LHCN-M2 (cell line): ENCODE measurements at regions not wholly inside any gene's neighbourhood (a gene's known extent, or its start where the extent isn't known, plus 50 kb on each side); places are given as distances from the start of the nearest gene placed in this dataset.

Experiments
- DNase-seq: peaks from one replicate; pipeline ENCODE4 v3.0.0-alpha.2; 2012; ENCODE audit warnings: low read depth

DNA sequence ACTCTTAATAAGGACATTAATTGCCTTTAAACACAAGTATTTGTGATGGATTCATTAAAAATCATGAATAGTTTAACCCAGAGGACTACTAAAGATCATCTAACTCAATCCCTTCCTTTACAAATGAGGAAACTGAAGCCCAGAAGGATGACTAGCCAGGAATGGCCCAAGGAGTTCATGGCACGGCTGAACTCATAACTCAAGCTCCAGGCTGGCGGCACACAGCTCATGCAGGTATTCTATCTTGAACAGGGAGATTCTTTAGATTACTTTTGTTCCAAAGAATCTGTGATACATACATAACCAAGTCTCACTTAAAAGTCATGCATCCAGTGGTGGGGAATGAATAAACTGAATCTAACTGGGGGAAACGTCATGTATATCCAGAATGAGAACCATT is 495.5 kb downstream of the ACTL7B start:
- no peak for DNase-seq

DNA sequence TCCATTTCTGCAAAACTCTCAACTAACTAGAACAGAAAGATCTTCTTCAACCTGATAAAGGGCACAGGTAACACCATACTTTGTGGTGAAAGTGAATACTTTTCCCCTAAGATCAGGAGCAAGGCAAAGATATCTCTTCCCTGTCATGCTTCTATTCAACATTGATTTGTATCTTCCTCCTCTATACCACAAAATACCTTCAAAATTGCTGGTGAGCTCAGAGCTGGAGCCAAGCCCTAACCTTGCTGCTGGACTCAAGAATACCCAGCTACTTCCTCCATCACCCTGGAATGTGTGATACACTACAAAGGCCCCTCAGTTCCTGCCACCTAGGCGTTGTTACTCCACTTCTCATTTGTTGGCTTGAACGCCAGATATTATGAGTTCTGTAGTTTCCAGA is 499.0 kb downstream of the ACTL7B start:
- no peak for DNase-seq

DNA sequence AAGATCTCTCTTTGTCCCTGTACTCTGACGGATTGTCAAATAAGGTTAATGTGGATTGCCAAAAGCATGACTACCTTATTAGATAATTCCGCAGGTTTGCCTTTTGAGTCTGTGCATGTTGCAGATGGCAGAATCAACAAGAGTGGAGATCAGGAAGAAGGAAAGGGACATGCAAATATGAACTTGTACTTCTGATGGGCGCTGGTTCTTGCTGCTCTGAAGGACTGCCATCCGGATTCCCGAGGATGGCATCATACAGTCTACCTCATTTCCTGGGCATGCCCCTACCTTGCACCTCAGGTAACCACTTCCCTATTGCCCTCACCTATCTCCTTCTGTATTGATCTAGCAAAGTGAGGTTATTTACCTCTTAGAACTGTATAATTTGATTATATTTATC is 504.2 kb downstream of the ACTL7B start:
- no peak for DNase-seq

GRCh38 chr9:108347463-108348188 is 508.2 kb downstream of the ACTL7B start:
- DNase-seq, result no peak

DNA sequence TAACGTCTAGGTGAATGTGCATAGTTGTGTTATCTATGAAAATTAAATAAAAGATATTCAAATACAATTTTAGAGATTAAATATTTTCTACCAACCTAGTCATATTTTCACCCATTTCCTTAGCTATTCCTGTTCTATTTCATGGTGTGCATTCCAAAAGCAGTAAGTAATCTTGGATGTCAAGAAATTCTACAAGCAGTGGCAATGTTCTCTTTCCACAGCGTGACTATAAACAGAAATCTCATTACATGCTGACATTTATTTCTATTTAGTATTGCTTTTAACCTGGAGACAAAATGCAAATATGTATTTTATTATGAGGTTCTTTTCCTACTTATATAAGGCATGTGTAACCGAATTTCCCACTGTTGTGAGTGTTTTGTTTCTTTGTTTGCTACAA is 510.0 kb downstream of the ACTL7B start:
- no peak for DNase-seq

GRCh38 chr9:108339251-108339650 is 516.5 kb downstream of the ACTL7B start:
- DNase-seq, result no peak

DNA sequence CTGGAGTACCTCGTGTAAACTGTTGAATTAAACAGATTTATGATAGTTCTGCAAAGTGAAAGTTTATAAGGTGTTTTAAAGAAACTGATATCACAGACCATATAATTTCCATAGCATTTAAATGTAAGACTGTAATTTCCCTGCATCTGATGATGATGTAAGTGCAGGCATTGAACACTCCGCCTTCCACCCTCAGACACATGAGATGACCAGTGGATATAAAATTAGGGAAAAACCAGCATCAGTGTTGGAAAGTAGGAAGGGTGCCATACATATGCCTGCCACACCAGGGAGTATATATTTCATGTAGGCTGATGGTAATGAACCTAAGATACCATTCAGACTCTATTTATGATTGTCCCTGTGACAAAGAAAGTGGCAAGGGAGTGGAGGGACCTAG is 519.2 kb downstream of the ACTL7B start:
- DNase-seq, result no peak

DNA sequence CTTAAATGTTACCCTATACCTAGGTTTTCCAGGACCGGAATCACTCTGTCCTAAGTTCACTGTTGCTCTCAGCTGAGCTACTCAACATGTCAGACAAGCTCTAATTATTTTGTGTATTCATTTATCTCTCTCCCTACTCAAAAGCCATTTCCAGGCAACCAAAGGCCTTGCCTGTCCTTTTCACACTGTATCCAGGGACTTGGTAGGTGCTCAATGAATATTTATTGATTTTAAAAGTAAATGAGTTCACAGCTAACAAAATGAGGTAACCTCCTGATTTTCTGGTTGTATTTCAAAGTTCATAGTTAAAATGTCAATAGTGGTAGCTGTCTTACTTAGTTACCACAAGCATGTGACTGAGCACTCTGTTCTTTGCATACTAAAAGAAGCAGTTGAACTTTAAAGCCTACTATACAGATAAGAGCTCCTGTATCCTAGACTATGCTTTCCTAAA is 522.2 kb downstream of the ACTL7B start:
- no peak for DNase-seq

DNA sequence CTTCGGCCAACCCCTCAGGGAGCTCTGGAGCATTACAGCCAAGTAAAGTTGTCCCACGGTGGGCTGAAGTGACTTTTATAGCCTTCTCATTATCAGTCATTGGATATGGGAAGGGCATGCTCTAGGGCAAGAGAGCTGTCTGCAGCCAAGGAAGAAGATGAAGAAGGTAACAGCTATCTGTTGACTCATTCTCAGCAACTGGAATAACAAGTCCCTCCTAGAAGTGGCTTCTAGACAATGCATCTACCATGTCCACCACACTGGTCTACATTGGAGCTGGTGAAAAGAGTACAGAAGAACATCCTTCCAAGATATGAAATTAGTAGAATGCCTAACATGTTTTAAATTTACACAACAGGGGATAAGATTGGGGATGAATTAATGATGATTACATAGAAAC is 524.2 kb downstream of the ACTL7B start:
- DNase-seq, result peak; percentile 15

DNA sequence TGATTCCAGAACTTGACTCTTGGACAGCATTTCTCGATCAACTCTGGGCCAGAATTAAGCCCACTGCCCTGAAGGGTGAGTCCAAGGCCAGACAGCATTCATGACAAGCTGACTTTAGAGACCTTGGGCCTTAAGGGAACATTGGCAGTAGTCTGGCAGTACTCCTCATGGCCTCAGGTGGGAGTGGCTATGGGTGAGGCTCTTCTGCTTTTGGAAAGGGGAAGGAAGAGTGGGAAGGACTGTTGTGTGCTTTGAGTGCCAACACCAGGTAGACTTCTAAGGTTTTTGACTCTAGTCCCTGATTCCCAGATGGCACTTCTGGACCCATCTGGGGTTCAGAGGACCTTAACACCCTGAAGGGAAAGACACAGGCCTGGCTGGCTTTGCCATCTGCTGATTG is 530.4 kb downstream of the ACTL7B start:
- no peak for DNase-seq

- DNase-seq, result no peak
Measured at GRCh38 chr9:108323615-108324014, 532.2 kb downstream of the ACTL7B start.

DNA sequence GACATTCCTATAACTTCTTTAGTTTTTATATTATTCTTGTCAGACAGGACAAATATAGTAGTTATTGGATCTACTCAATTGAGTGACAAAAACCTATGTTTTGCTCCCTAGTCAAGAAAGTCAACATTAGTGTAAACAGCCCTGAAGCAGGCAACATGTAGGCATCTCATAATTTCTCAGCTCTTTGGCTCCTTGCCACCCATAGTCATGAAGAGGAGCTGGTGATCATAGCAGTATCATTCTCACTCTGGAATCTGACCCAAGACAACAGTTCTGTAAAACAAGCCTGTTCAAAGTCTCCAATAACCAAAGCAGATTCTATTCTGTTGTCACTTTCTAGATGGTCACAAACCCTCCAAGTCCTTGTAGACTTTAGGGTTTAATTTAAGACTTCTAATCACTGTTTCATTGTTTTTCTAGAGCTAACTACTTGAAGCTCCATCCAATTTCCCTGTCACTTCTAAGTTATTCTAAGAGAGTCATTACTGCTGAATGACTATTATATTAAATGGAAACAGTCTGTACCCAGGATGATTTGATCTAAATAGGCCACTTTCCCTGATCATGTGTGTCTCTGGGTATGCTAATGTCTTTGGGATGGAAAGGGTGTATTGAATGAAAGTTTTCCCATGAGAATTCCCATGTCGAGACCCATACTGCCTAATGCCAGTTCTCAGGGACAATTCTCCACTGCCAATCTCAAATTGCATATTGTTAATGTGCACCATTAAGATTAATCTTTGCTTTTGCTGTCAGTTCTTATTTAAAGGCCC is 533.3 kb downstream of the ACTL7B start:
- DNase-seq, result peak; percentile 8

DNA sequence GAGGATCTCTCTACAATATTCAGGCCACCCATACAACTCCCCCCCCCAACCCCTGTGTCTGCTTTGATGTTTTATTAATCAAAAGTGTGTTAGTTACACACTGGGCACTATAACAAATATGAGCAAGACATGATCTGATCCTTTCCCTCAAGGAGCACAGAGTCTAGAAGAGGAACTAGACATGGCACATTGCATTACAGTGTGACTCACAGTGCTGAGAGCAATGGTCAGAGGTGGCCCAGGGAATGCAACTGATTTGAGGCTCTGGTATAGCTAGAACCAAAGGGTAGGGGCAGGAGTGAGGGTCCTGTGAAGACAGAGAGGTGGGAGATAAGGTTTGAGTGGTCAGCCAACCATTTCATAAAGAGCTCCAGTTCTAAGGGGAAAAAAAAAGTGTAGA is 539.2 kb downstream of the ACTL7B start:
- DNase-seq, result no peak

- no peak for DNase-seq
Measured at GRCh38 chr9:108316066-108316465, 539.7 kb downstream of the ACTL7B start.

GRCh38 chr9:108311745-108312144 is 544.0 kb downstream of the ACTL7B start:
- no peak for DNase-seq

DNA sequence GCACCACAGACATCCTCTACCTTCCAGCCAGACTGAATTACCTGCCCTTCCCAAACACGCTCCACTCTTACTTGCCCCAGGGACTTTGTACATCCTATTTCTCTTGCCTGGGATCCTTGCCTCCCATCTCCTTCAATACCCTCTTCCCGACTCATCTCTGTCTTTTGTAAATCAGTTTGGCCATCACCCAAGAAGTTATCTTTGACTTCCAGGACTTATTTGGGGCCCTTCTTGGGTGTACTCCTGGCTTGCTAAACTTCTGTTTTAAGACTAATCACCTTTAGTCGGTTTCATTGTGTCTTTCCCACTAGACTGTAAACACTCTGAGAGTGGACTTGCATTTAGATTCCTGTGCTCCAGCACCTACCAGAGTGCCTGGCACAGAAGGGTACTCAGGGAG is 545.6 kb downstream of the ACTL7B start:
- DNase-seq, result no peak

DNA sequence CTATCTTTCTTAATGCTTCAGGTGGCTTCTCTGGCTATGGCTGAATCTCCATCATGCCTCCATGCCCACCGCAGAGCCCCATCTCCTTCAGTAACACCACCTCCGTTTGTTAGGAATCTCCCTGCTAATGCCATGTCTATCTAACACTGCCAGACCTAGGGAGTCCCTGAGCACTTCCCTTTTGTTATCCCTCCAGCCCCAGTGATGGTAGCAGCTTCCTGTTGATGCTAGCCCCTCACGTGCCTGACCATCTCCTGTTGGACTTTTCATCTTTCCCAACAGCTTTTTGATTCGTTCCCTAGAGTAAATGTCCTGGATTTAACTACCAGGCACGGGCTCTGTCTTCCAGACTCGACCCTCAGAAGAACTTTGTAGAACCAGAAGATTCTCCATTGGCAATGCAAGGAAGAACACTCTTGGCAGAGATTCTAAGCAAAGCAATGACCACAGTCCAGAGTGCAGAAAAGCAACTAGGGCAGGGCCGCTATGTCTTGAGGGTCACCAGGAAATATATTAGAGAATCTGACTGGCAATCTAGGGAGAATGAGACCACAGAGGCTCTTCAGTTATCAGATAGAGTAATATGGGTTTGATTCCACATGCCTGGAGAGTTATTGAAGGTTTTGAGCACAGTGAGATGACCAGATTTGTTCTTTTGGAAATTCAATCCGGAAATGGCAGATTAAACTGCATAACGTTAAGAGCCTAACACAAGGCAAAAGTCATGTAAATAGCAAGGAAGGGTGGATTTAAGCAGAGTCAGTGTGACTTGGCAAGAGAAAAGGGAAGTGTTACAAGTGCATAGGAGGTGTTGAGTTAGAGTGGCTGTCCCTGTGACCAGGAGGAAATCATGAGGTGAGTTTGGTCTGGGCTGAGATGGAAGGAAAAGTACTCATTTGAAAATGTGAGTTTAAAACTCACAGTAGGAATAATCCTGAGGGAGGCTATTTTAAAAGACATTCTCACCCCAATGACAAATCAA is 555.2 kb downstream of the ACTL7B start:
- no peak for DNase-seq

- DNase-seq, result peak; percentile 31
Measured at GRCh38 chr9:108297073-108297472, 558.7 kb downstream of the ACTL7B start.

GRCh38 chr9:108296056-108296455 is 559.7 kb downstream of the ACTL7B start:
- peak; percentile 65 for DNase-seq

DNA sequence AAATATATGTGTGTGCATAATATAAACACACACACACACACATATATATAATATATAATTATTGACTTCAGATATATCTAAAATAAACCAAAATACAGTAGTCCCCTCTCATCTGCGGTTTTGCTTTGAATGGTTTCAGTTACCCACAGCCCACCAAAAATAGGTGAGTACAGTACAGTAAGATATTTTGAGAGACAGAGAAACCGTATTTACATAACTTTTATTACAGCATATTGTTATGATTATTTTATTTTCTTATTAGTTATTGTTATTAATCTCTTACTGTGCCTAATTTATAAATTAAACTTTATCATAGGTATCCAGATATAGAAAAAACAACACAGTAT is 564.2 kb downstream of the ACTL7B start:
- no peak for DNase-seq

DNA sequence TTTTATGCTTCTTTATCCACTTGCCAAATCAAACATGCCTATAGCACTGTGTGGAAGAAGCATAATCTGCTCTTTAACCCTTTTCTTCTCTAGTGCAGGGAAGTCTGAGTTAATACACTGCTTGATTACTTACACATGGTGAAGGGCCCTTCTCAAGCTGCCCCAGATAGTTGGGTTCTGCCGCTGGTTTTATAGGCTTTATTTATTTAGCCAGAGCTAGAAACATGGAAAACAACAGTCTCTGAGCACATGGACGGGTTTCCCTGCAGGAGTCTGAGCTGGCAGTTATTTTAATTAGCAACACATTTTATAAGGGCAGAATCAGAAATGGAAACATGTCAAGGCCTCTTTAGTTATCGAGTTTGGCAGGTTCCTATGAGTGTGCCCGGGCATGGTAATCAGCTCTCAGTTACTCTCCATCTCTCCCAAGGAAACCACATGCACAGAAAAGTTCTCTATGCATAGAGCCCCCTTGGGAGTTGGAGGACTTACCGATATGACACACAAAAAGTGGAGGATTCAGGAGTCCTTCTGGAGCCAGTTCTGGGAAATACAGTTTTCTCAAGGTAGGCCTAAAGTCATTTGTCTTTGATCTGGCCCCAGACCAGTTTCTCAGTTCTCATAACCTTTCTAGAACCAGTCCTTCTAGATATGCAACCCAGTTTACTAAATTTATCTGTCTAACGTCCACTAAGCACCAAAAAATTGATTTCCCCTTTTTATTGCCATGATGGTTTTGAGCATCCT is 564.8 kb downstream of the ACTL7B start:
- DNase-seq, result no peak
